ENCODE measurements at regions not wholly inside any gene's neighbourhood (a gene's known extent, or its start where the extent isn't known, plus 50 kb on each side); places are given as distances from the start of the nearest gene placed in this dataset.

DNA sequence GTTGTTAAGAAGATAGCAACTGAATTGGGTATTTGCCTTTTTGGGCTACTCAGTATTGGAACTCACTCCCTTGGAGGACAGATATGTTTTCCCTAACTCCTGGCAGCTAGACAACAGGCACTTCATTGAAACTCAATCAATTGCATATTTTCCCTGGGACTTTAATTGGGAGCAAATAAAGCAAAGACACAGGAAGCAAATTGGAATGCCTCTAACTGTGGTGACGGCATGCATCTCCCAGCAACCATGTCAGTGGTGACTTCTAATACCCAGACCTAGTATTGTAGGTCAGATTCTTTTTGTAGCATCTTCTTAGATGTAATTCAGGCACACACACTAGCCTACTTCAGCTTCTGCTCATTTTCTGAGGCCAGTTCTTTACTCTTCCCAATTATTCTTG, 164.2 kb upstream of the SETBP1 start:
- Histone ChIP-seq H3K9me3 (ENCODE audit: control insufficient read depth in 2 of 2, insufficient read depth in 1 of 2, low read depth in 1 of 2, low read length in 1 of 2) (no peaks in the 10 kb centered on the region), H3K36me3 (ENCODE audit: control insufficient read depth in 2 of 2, insufficient read depth in 2 of 2, low read length in 1 of 2) (no peaks in the 10 kb centered on the region), H3K27ac (ENCODE audit: low read depth in 2 of 2, low read length in 1 of 2) (no peak overlapping the region), H3K4me3 (ENCODE audit: low read depth in 1 of 2, low read length in 2 of 2) (no peak overlapping the region), H3K27me3 (ENCODE audit: control insufficient read depth in 1 of 2, insufficient read depth in 2 of 2, low read length in 2 of 2) (no peaks in the 10 kb centered on the region), H3K4me1 (ENCODE audit: control insufficient read depth in 2 of 2, insufficient read depth in 2 of 2, low read length in 1 of 2) (no peaks in the 10 kb centered on the region)
- 69 to 88% methylated on average over 1 of the region's 1 CpG for WGBS, 2 donors

DNA sequence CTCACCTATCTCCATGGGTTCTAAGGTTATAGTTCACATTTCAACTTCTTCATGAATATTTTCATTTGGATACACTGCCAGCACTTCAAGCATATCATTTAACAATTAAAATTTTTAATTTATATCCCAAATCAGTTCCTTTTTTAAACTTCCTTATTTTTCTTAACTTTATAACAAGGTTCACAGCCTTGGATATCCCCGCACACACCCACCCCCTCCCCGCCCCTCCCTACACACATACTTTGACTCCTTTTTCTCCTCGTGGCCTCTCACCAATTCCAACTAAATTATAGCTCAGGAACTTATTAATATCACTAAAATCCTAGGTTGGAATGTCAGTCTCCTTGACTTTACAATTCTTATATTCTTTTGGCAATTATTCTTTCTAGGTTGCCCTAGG, 163.6 kb upstream of the SETBP1 start:
- Histone ChIP-seq H3K4me3 (ENCODE audit: low read depth in 1 of 2, low read length in 2 of 2) (no peak overlapping the region), H3K4me1 (ENCODE audit: control insufficient read depth in 2 of 2, insufficient read depth in 2 of 2, low read length in 1 of 2) (no peaks in the 10 kb centered on the region), H3K27ac (ENCODE audit: low read depth in 2 of 2, low read length in 1 of 2) (no peak overlapping the region), H3K9me3 (ENCODE audit: control insufficient read depth in 2 of 2, insufficient read depth in 1 of 2, low read depth in 1 of 2, low read length in 1 of 2) (no peaks in the 10 kb centered on the region), H3K27me3 (ENCODE audit: control insufficient read depth in 1 of 2, insufficient read depth in 2 of 2, low read length in 2 of 2) (no peaks in the 10 kb centered on the region), H3K36me3 (ENCODE audit: control insufficient read depth in 2 of 2, insufficient read depth in 2 of 2, low read length in 1 of 2) (no peaks in the 10 kb centered on the region)
- WGBS, 2 donors: 82% methylated on average over 3 of the region's 3 CpGs

DNA sequence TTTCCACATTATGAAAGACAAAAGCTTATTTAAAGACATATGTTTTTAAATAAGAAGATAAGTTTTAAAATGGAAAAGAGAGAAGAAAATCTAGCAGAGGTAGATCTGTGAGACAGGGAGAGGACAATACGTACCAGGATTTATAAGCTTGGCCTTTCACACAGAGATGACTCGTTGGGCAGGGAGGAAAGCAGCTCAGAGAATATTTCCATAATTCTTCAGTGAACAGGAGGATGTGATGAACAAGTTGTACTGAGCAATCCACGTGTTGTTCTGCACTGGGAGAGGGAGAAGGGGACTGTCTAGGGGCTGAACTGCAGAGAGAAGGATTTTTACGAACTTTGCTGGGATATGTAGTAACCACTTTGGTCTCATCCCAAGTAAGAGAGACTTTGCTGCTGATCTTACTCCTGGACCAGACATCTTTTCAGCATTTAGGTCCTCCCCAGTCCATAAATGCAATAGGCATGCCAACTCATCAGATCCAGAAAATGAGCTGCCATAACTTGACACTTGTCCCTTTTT, 162.5 kb upstream of the SETBP1 start:
- H3K27me3 ChIP-seq (ENCODE audit: control insufficient read depth in 1 of 2, insufficient read depth in 2 of 2, low read length in 2 of 2): no peaks in the 10 kb centered on the region
- 69 to 73% methylated on average over 4 of the region's 4 CpGs for WGBS, 2 donors
- no peak overlapping the region for H3K4me3 ChIP-seq (ENCODE audit: low read depth in 1 of 2, low read length in 2 of 2)

DNA sequence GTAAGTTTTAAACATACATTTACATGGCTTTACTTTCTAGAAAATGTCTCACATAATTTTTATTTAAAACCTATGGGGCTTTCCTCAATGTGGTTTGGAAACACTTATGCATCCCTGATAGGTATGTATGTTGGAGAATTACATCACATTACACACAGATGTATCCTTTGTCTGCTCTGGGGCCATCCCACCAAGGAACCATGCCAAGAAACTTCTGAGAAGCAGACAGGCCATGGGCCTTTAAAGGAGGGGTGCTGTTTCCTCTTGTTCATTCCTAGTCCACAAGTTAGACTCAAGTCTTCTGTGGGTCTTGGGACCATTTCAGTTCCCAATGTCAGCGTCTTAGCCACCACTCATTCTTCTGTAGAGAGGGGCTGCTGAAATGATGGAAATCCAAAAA, 162.0 kb upstream of the SETBP1 start:
- no peaks in the 10 kb centered on the region for H3K27me3 ChIP-seq (ENCODE audit: control insufficient read depth in 1 of 2, insufficient read depth in 2 of 2, low read length in 2 of 2)
- 88 to 93% methylated on average over 1 of the region's 1 CpG for WGBS, 2 donors

More for the DNA sequence above, 162.5 kb upstream of the SETBP1 start:
- H3K9me3 ChIP-seq (ENCODE audit: control insufficient read depth in 2 of 2, insufficient read depth in 1 of 2, low read depth in 1 of 2, low read length in 1 of 2): no peaks in the 10 kb centered on the region
- no peak overlapping the region for H3K27ac ChIP-seq (ENCODE audit: low read depth in 2 of 2, low read length in 1 of 2)
- no peaks in the 10 kb centered on the region for H3K4me1 ChIP-seq (ENCODE audit: control insufficient read depth in 2 of 2, insufficient read depth in 2 of 2, low read length in 1 of 2)
- no peaks in the 10 kb centered on the region for H3K36me3 ChIP-seq (ENCODE audit: control insufficient read depth in 2 of 2, insufficient read depth in 2 of 2, low read length in 1 of 2)

DNA sequence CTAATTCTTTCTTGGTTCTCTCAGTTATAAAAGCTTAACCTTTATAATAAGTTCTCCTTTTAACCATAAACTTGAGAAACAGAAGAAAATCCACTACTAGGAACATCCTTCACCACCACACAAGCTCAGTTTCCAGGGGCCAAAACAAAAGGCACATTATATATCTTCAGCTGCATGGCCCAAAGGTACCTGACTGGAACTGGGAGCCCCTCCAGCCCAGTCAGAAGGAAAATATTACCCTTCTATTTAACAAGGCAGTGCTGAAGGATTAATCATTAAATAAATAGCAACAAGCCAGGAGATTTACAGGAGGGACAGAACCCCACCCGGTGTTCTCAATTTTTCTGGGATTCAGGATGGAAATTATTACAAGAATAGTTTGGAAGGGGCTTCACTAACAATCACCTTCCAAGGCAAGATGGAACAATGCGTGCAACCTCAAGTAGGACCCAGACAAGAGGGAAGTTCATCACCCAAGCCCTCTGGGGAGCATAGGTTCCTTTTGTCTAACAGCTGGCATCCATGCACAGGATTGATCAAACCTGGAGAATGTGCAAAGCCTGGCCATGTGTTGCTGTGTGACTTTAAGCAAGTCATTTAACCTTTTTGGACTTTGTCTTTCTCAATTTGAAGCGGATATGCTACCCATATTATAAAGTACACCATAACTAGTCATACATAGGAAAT, 159.6 kb upstream of the SETBP1 start:
- 82 to 89% methylated on average over 3 of the region's 3 CpGs for WGBS, 2 donors
- Histone ChIP-seq H3K27me3 (ENCODE audit: control insufficient read depth in 1 of 2, insufficient read depth in 2 of 2, low read length in 2 of 2) (peaks cover 0 to 2% of the 10 kb centered on the region in 2 donors), H3K4me3 (ENCODE audit: low read depth in 1 of 2, low read length in 2 of 2) (no peak overlapping the region), H3K27ac (ENCODE audit: low read depth in 2 of 2, low read length in 1 of 2) (no peak overlapping the region), H3K36me3 (ENCODE audit: control insufficient read depth in 2 of 2, insufficient read depth in 2 of 2, low read length in 1 of 2) (no peaks in the 10 kb centered on the region), H3K9me3 (ENCODE audit: control insufficient read depth in 2 of 2, insufficient read depth in 1 of 2, low read depth in 1 of 2, low read length in 1 of 2) (no peaks in the 10 kb centered on the region), H3K4me1 (ENCODE audit: control insufficient read depth in 2 of 2, insufficient read depth in 2 of 2, low read length in 1 of 2) (no peaks in the 10 kb centered on the region)

More for the DNA sequence above, 162.0 kb upstream of the SETBP1 start:
- H3K36me3 ChIP-seq (ENCODE audit: control insufficient read depth in 2 of 2, insufficient read depth in 2 of 2, low read length in 1 of 2): no peaks in the 10 kb centered on the region
- H3K4me1 ChIP-seq (ENCODE audit: control insufficient read depth in 2 of 2, insufficient read depth in 2 of 2, low read length in 1 of 2): no peaks in the 10 kb centered on the region
- no peaks in the 10 kb centered on the region for H3K9me3 ChIP-seq (ENCODE audit: control insufficient read depth in 2 of 2, insufficient read depth in 1 of 2, low read depth in 1 of 2, low read length in 1 of 2)
- H3K4me3 ChIP-seq (ENCODE audit: low read depth in 1 of 2, low read length in 2 of 2): no peak overlapping the region
- H3K27ac ChIP-seq (ENCODE audit: low read depth in 2 of 2, low read length in 1 of 2): no peak overlapping the region

DNA sequence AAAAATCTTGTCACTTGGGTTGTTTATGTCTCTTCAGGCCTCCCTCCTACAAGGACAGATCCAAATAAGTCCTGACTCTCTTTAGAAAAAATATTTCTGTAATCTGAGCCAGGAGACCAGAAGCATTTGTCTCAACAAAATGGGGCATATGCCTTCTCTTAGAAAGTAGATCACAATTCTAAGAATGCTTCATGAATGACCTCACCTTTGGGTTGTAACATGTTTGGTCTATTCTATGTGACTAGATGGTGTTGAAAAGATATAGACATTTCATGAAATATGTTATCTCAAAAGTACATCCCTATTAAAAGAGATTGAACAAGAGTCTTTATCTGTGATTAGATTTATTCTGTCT, 159.0 kb upstream of the SETBP1 start:
- no peaks in the 10 kb centered on the region for H3K4me1 ChIP-seq (ENCODE audit: control insufficient read depth in 2 of 2, insufficient read depth in 2 of 2, low read length in 1 of 2)
- no peaks in the 10 kb centered on the region for H3K36me3 ChIP-seq (ENCODE audit: control insufficient read depth in 2 of 2, insufficient read depth in 2 of 2, low read length in 1 of 2)
- H3K9me3 ChIP-seq (ENCODE audit: control insufficient read depth in 2 of 2, insufficient read depth in 1 of 2, low read depth in 1 of 2, low read length in 1 of 2): no peaks in the 10 kb centered on the region
- no peak overlapping the region for H3K4me3 ChIP-seq (ENCODE audit: low read depth in 1 of 2, low read length in 2 of 2)
- peaks cover 0 to 2% of the 10 kb centered on the region in 2 donors for H3K27me3 ChIP-seq (ENCODE audit: control insufficient read depth in 1 of 2, insufficient read depth in 2 of 2, low read length in 2 of 2)
- no peak overlapping the region for H3K27ac ChIP-seq (ENCODE audit: low read depth in 2 of 2, low read length in 1 of 2)

DNA sequence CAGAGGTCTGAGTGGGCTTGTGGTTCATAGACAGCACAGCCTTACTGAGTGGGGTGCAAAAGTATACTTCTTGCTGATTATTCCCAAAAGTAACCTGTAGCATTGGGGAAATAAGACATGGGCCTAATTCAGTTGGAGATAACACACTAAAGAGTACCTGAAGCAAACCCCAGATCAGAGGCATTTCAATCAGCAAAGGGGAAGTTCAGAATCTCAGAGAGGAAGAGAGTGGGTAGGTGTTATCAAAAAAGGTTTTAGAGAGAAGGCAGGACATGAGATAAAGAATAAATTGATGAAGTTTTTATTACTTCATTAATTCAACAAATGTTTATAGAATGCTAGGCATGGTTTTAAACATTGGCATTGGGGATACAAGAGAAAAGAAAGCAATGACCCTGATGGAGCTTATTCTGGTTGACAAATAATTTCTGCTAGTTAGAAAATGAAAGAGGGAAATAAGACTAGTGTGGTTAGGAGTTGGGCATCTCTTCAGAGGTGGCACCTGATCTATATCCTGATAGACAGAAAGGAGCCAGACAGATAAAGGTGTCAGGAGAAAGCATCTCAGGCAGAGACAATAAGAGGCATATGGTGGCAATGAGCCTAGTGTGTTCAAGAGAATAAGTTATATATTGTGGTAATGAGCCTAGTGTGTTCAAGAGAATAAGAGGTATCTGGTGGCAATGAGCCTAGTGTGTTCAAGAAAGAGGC, 153.8 kb upstream of the SETBP1 start:
- Histone ChIP-seq H3K4me3 (ENCODE audit: low read depth in 1 of 2, low read length in 2 of 2) (no peak overlapping the region), H3K27ac (ENCODE audit: low read depth in 2 of 2, low read length in 1 of 2) (no peak overlapping the region), H3K4me1 (ENCODE audit: control insufficient read depth in 2 of 2, insufficient read depth in 2 of 2, low read length in 1 of 2) (no peaks in the 10 kb centered on the region), H3K9me3 (ENCODE audit: control insufficient read depth in 2 of 2, insufficient read depth in 1 of 2, low read depth in 1 of 2, low read length in 1 of 2) (no peaks in the 10 kb centered on the region), H3K36me3 (ENCODE audit: control insufficient read depth in 2 of 2, insufficient read depth in 2 of 2, low read length in 1 of 2) (no peaks in the 10 kb centered on the region), H3K27me3 (ENCODE audit: control insufficient read depth in 1 of 2, insufficient read depth in 2 of 2, low read length in 2 of 2) (peaks cover 0 to 2% of the 10 kb centered on the region in 2 donors)

DNA sequence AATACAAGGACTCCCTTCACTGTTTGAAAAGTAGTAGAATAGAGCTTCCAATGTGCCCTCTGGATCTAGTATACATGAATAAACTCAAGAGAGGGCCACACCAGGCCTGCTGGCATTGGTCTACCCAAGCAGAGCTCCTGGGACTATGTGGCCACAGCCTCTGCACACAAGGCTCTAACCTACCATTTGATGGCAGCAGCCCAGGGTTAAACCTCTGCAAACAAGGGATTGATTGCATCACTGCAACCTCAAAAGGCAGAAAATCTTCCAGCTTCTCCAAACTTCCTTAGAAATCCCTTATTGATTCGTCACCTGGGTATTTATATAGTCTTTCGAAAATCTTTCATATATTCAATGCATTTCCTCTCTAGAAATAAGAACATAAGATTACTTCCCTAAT, 147.6 kb upstream of the SETBP1 start:
- H3K4me1 ChIP-seq (ENCODE audit: control insufficient read depth in 2 of 2, insufficient read depth in 2 of 2, low read length in 1 of 2): peaks cover 2 to 3% of the 10 kb centered on the region in 2 donors
- no peaks in the 10 kb centered on the region for H3K9me3 ChIP-seq (ENCODE audit: control insufficient read depth in 2 of 2, insufficient read depth in 1 of 2, low read depth in 1 of 2, low read length in 1 of 2)
- no peak overlapping the region for H3K27ac ChIP-seq (ENCODE audit: low read depth in 2 of 2, low read length in 1 of 2)
- 90 to 91% methylated on average over 2 of the region's 2 CpGs for WGBS, 2 donors
- no peak overlapping the region for H3K4me3 ChIP-seq (ENCODE audit: low read depth in 1 of 2, low read length in 2 of 2)
- H3K36me3 ChIP-seq (ENCODE audit: control insufficient read depth in 2 of 2, insufficient read depth in 2 of 2, low read length in 1 of 2): no peaks in the 10 kb centered on the region
- H3K27me3 ChIP-seq (ENCODE audit: control insufficient read depth in 1 of 2, insufficient read depth in 2 of 2, low read length in 2 of 2): no peaks in the 10 kb centered on the region

DNA sequence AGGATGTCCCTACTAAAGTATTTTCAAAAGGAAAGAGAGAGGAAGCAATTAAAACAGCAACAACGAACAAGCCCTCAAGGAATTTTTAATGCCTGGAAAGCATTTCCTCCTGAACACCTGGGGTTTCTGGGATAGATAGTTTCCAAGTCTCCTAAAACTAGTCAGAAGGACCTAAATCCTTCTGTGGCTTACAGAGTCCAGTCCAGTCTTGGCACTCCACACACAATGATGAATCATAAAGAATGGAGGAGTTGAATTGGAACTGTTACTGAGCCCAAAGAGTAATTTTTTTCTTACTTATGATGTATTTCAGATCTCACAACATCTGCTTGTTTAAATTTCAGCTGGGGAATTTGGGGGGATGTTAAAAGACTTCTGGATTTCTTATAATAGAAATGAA, 144.6 kb upstream of the SETBP1 start:
- Histone ChIP-seq H3K4me1 (ENCODE audit: control insufficient read depth in 2 of 2, insufficient read depth in 2 of 2, low read length in 1 of 2) (peaks cover 2 to 3% of the 10 kb centered on the region in 2 donors), H3K4me3 (ENCODE audit: low read depth in 1 of 2, low read length in 2 of 2) (no peak overlapping the region), H3K27me3 (ENCODE audit: control insufficient read depth in 1 of 2, insufficient read depth in 2 of 2, low read length in 2 of 2) (no peaks in the 10 kb centered on the region), H3K27ac (ENCODE audit: low read depth in 2 of 2, low read length in 1 of 2) (no peak overlapping the region), H3K36me3 (ENCODE audit: control insufficient read depth in 2 of 2, insufficient read depth in 2 of 2, low read length in 1 of 2) (no peaks in the 10 kb centered on the region), H3K9me3 (ENCODE audit: control insufficient read depth in 2 of 2, insufficient read depth in 1 of 2, low read depth in 1 of 2, low read length in 1 of 2) (no peaks in the 10 kb centered on the region)
- WGBS, 2 donors: 18 to 50% methylated on average over 1 of the region's 1 CpG

DNA sequence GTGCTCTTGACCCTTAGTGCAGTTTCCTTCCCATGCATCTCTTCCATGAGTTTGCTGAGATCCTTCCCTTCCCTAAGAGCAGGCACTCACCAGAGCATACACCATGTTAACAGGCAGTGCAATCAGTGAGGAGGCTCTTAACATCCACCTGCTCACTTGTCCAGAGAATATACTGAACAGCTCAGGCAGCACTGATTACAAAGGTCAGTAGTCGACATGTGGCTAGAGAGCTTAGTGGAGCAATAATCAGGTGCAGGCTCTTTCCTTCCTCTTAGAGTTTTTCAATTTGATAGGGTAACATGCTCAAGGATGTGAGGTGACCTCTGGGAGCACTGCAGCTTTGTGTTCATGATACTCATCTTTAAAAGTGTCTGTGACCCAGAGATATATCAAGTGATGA, 144.1 kb upstream of the SETBP1 start:
- H3K27me3 ChIP-seq (ENCODE audit: control insufficient read depth in 1 of 2, insufficient read depth in 2 of 2, low read length in 2 of 2): no peaks in the 10 kb centered on the region
- H3K36me3 ChIP-seq (ENCODE audit: control insufficient read depth in 2 of 2, insufficient read depth in 2 of 2, low read length in 1 of 2): no peaks in the 10 kb centered on the region
- no peak overlapping the region for H3K27ac ChIP-seq (ENCODE audit: low read depth in 2 of 2, low read length in 1 of 2)
- H3K9me3 ChIP-seq (ENCODE audit: control insufficient read depth in 2 of 2, insufficient read depth in 1 of 2, low read depth in 1 of 2, low read length in 1 of 2): no peaks in the 10 kb centered on the region
- peaks cover 2 to 3% of the 10 kb centered on the region in 2 donors for H3K4me1 ChIP-seq (ENCODE audit: control insufficient read depth in 2 of 2, insufficient read depth in 2 of 2, low read length in 1 of 2)
- H3K4me3 ChIP-seq (ENCODE audit: low read depth in 1 of 2, low read length in 2 of 2): no peak overlapping the region
- WGBS, 2 donors: 65 to 83% methylated on average over 1 of the region's 1 CpG
